GM21367 (cell line): ENCODE measurements at regions not wholly inside any gene's neighbourhood (a gene's known extent, or its start where the extent isn't known, plus 50 kb on each side); places are given as distances from the start of the nearest gene placed in this dataset.
A peak's percentile ranks its signal among the peaks of the same experiment; 100 is the strongest.

ENCODE experiments used
- ATAC-seq: cut with Tn5 transposase; IDR thresholded peaks from one replicate; pipeline ENCODE4 v1.9.1; 2021; ENCODE audit not compliant: unreplicated experiment

- no peak for ATAC-seq
These were observed 52.0 kb upstream of the RPL11 start for GRCh38 chr1:23639460-23640095.

GRCh38 chr1:23638786-23639241 is 52.8 kb upstream of the RPL11 start:
- ATAC-seq = no peak

- no peak for ATAC-seq
These were observed 53.4 kb upstream of the RPL11 start for GRCh38 chr1:23638188-23638619.

- ATAC-seq = no peak
These were observed 55.6 kb upstream of the RPL11 start for GRCh38 chr1:23636009-23636408.

- ATAC-seq = no peak
These were observed 56.6 kb upstream of the RPL11 start for GRCh38 chr1:23634840-23635651.

GRCh38 chr1:23634518-23634839 is 57.1 kb upstream of the RPL11 start:
- no peak for ATAC-seq

GRCh38 chr1:23632479-23633160 is 59.0 kb upstream of the RPL11 start:
- no peak for ATAC-seq

- no peak for ATAC-seq
These were observed 61.8 kb upstream of the RPL11 start for GRCh38 chr1:23629708-23630290.

GRCh38 chr1:23628951-23629387 is 62.6 kb upstream of the RPL11 start:
- ATAC-seq = no peak

GRCh38 chr1:23627069-23627735 is 64.4 kb upstream of the RPL11 start:
- no peak for ATAC-seq

- ATAC-seq = no peak
These were observed 65.6 kb upstream of the RPL11 start for GRCh38 chr1:23625929-23626535.

- no peak for ATAC-seq
These were observed 66.1 kb upstream of the RPL11 start for GRCh38 chr1:23625459-23625858.

- ATAC-seq = no peak
These were observed 65.1 kb upstream of the ID3 start for GRCh38 chr1:23624440-23624839.

GRCh38 chr1:23622284-23622683 is 63.0 kb upstream of the ID3 start:
- no peak for ATAC-seq

GRCh38 chr1:23620605-23621004 is 61.3 kb upstream of the ID3 start:
- ATAC-seq = no peak

- ATAC-seq = peak; percentile 55
These were observed 60.2 kb upstream of the ID3 start for GRCh38 chr1:23619299-23620188.

- no peak for ATAC-seq
These were observed 59.3 kb upstream of the ID3 start for GRCh38 chr1:23618586-23619083.

- no peak for ATAC-seq
These were observed 57.8 kb upstream of the ID3 start for GRCh38 chr1:23617084-23617521.

- ATAC-seq = no peak
These were observed 57.1 kb upstream of the ID3 start for GRCh38 chr1:23616292-23616824.
